WTC11 (cell line): ENCODE measurements at regions not wholly inside any gene's neighbourhood (a gene's known extent, or its start where the extent isn't known, plus 50 kb on each side); places are given as distances from the start of the nearest gene placed in this dataset.

Experiments used
- ATAC-seq: fragments of 200-7000 bp; cut with Tn5 transposase; 2 replicates; pipeline ENCODE4 v1.10.0; 2021; ENCODE audit warnings: mild to moderate bottlenecking, moderate library complexity
- CTCF ChIA-PET: fragments of 300-600 bp; sonication (Branson Sonifier 250); formaldehyde crosslinking; loops from one replicate; lab custom pipeline; 2021; ENCODE audit warnings: antibody characterized with exemption; lab: Charles Lee
- POLR2A ChIA-PET: fragments of 350-600 bp; sonication (Branson Sonifier 250); formaldehyde crosslinking; loops from one replicate; lab custom pipeline; 2021; ENCODE audit warnings: antibody characterized with exemption; lab: Charles Lee
- DNase-seq: peaks from one replicate; pipeline ENCODE4 v3.0.0; 2021; ENCODE audit warnings: low spot score
- H3K27ac Mint-ChIP-seq: 2 replicates; pipeline ENCODE4 v1.8.0; 2021; ENCODE audit warnings: mixed read lengths
- H3K27me3 Mint-ChIP-seq: 2 replicates; pipeline ENCODE4 v1.8.0; 2021; ENCODE audit warnings: low read depth, mild to moderate bottlenecking, moderate library complexity, mixed read lengths
- H3K36me3 Mint-ChIP-seq: 2 replicates; pipeline ENCODE4 v1.8.0; 2021; ENCODE audit warnings: mixed read lengths
- H3K4me1 Mint-ChIP-seq: 2 replicates; pipeline ENCODE4 v1.8.0; 2022; ENCODE audit warnings: mixed read lengths
- H3K4me3 Mint-ChIP-seq: 2 replicates; pipeline ENCODE4 v1.8.0; 2021; ENCODE audit warnings: mild to moderate bottlenecking, moderate library complexity, mixed read lengths
- H3K9me3 Mint-ChIP-seq: 2 replicates; pipeline ENCODE4 v1.8.0; 2021; ENCODE audit warnings: mixed read lengths
- CTCF ChIP-seq: fragments of 200-600 bp; IDR thresholded peaks from 2 replicates; pipeline ENCODE4 v1.8.0; 2022; ENCODE audit warnings: antibody characterized with exemption
- E2F4 ChIP-seq: sonication (generic); formaldehyde crosslinking; IDR thresholded peaks from 2 replicates; pipeline ENCODE4 v1.8.1; 2022; ENCODE audit warnings: low read depth, mild to moderate bottlenecking, moderate library complexity, missing genetic modification reagents, borderline replicate concordance
- FOXJ3 ChIP-seq: sonication (generic); formaldehyde crosslinking; IDR thresholded peaks from 2 replicates; pipeline ENCODE4 v1.9.0; 2021; ENCODE audit warnings: missing genetic modification reagents, mild to moderate bottlenecking, borderline replicate concordance
- FOXP1 ChIP-seq: sonication (generic); formaldehyde crosslinking; IDR thresholded peaks from 2 replicates; pipeline ENCODE4 v1.8.0; 2022; ENCODE audit warnings: missing genetic modification reagents, mild to moderate bottlenecking, moderate library complexity, borderline replicate concordance
- GTF2I ChIP-seq: fragments of 250-450 bp; sonication (Bioruptor Pico); conservative IDR thresholded peaks from 2 replicates; pipeline ENCODE4 v1.4.0; 2021; ENCODE audit warnings: mild to moderate bottlenecking
- KAT7 ChIP-seq: sonication (generic); formaldehyde crosslinking; IDR thresholded peaks from 2 replicates; pipeline ENCODE4 v1.8.1; 2023; ENCODE audit warnings: missing genetic modification reagents, mild to moderate bottlenecking, borderline replicate concordance
- MXD4 ChIP-seq: fragments of 250-450 bp; sonication (Bioruptor Pico); IDR thresholded peaks from 2 replicates; pipeline ENCODE4 v1.8.0; 2021; ENCODE audit warnings: mild to moderate bottlenecking, moderate library complexity, borderline replicate concordance
- USF2 ChIP-seq: sonication (generic); formaldehyde crosslinking; IDR thresholded peaks from 2 replicates; pipeline ENCODE4 v1.8.1; 2023; ENCODE audit warnings: mild to moderate bottlenecking, missing genetic modification reagents, moderate library complexity
- ZNF219 ChIP-seq: sonication (generic); formaldehyde crosslinking; IDR thresholded peaks from 2 replicates; pipeline ENCODE4 v1.8.0; 2023; ENCODE audit warnings: missing genetic modification reagents, mild to moderate bottlenecking, borderline replicate concordance
- ZNF317 ChIP-seq: sonication (generic); formaldehyde crosslinking; IDR thresholded peaks from 2 replicates; pipeline ENCODE4 v1.8.1; 2023; ENCODE audit warnings: low read depth, mild to moderate bottlenecking, moderate library complexity, missing genetic modification reagents, borderline replicate concordance
- ZNF512 ChIP-seq: sonication (generic); formaldehyde crosslinking; IDR thresholded peaks from 2 replicates; pipeline ENCODE4 v1.8.1; 2022; ENCODE audit warnings: missing genetic modification reagents, borderline replicate concordance
- ZNF532 ChIP-seq: fragments of 250-450 bp; sonication (Bioruptor Pico); IDR thresholded peaks from 2 replicates; pipeline ENCODE4 v1.9.0; 2021; ENCODE audit warnings: mild to moderate bottlenecking, borderline replicate concordance

- Mint-ChIP-seq H3K4me1 (peaks cover 13% of the 10 kb centered on the region), H3K4me3 (no peak overlapping the region), H3K36me3 (no peaks in the 10 kb centered on the region), H3K27me3 (no peaks in the 10 kb centered on the region)
- CTCF ChIA-PET: interaction anchor here (0.6 to 1.7 kb wide), 19 partner anchors 9 to 1429 kb away, joined by 3 to 8 read pairs (median 3); no protein-coding TSS in a partner anchor
- TF ChIP-seq CTCF (peak; percentile 53), ZNF219 (CRISPR knock-in tag) (no peak), FOXP1 (CRISPR knock-in tag) (no peak), E2F4 (CRISPR knock-in tag) (no peak)
- TF ChIP-seq, all 79 proteins: peak for 1
- H3K27ac Mint-ChIP-seq: 0 out of 2 replicates have a peak overlapping the region, but pooled peaks have one; percentile 71
- ATAC-seq: peak; percentile 87
- POLR2A ChIA-PET: no interaction called here
- H3K9me3 Mint-ChIP-seq: no peaks in the 10 kb centered on the region
- DNase-seq: peak; percentile 43
Measured at GRCh38 chr3:107117922-107118536, 259.2 kb upstream of the CCDC54 start.

GRCh38 chr3:107124885-107125284 lies 252.4 kb upstream of the CCDC54 start:
- TF ChIP-seq E2F4 (CRISPR knock-in tag) (no peak), GTF2I (CRISPR knock-in tag) (no peak), ZNF512 (CRISPR knock-in tag) (no peak), MXD4 (CRISPR knock-in tag) (no peak)
- ATAC-seq (no peak), DNase-seq (no peak)
- Mint-ChIP-seq H3K4me1 (no peaks in the 10 kb centered on the region), H3K36me3 (no peaks in the 10 kb centered on the region), H3K27ac (no peak overlapping the region), H3K4me3 (no peak overlapping the region), H3K9me3 (peaks cover 6% of the 10 kb centered on the region), H3K27me3 (no peaks in the 10 kb centered on the region)
- ChIA-PET POLR2A (no interaction called here), CTCF (interaction anchor here (1.2 kb wide), 1 partner anchor 60 kb away, joined by 3 read pairs; no protein-coding TSS in a partner anchor)

- no peak overlapping the region for H3K27ac Mint-ChIP-seq
- H3K4me1 Mint-ChIP-seq: no peaks in the 10 kb centered on the region
- no peak for DNase-seq
- H3K27me3 Mint-ChIP-seq: no peaks in the 10 kb centered on the region
- no peaks in the 10 kb centered on the region for H3K36me3 Mint-ChIP-seq
- POLR2A ChIA-PET: no interaction called here
- CTCF ChIA-PET: no interaction called here
- H3K4me3 Mint-ChIP-seq: no peak overlapping the region
- peaks cover 13% of the 10 kb centered on the region for H3K9me3 Mint-ChIP-seq
- ATAC-seq: no peak
- TF ChIP-seq ZNF512 (CRISPR knock-in tag): no peak
- TF ChIP-seq ZNF532 (CRISPR knock-in tag): no peak
- TF ChIP-seq KAT7 (CRISPR knock-in tag): no peak
- TF ChIP-seq FOXJ3 (CRISPR knock-in tag): no peak
- TF ChIP-seq USF2 (CRISPR knock-in tag): no peak
- no peak for TF ChIP-seq MXD4 (CRISPR knock-in tag)
- no peak for TF ChIP-seq ZNF317 (CRISPR knock-in tag)
Measured at GRCh38 chr3:107128946-107129345, 248.3 kb upstream of the CCDC54 start.
